NCI-H2081 (cell line): ENCODE measurements at regions not wholly inside any gene's neighbourhood (a gene's known extent, or its start where the extent isn't known, plus 50 kb on each side); places are given as distances from the start of the nearest gene placed in this dataset.

Source experiments
- DNase-seq, 2 experiments: peaks; one replicate each; lab custom pipeline; 2025; lab: John Stamatoyannopoulos, UW

- no peak for DNase-seq
These were observed 168.6 kb downstream of the SEMA6D start for GRCh38 chr15:47885920-47886319.

GRCh38 chr15:47887241-47887800, 170.0 kb downstream of the SEMA6D start:
- peak; percentile 30 to 67 for DNase-seq

- no peak for DNase-seq
These were observed 171.2 kb downstream of the SEMA6D start for GRCh38 chr15:47888385-47889100.

- no peak for DNase-seq
These were observed 173.3 kb downstream of the SEMA6D start for GRCh38 chr15:47890397-47891150.

GRCh38 chr15:47897525-47897924, 180.2 kb downstream of the SEMA6D start:
- no peak for DNase-seq

- DNase-seq = no peak
These were observed 183.4 kb downstream of the SEMA6D start for GRCh38 chr15:47900751-47901150.

GRCh38 chr15:47903368-47903767, 186.1 kb downstream of the SEMA6D start:
- DNase-seq = no peak

- DNase-seq = no peak
These were observed 191.2 kb downstream of the SEMA6D start for GRCh38 chr15:47908486-47908885.

GRCh38 chr15:47908950-47909670, 191.8 kb downstream of the SEMA6D start:
- no peak for DNase-seq

GRCh38 chr15:47912910-47913309, 195.6 kb downstream of the SEMA6D start:
- DNase-seq = peak in 1 of 2 experiments; percentile 7

- DNase-seq = no peak
These were observed 200.6 kb downstream of the SEMA6D start for GRCh38 chr15:47917881-47918280.

- no peak for DNase-seq
These were observed 201.6 kb downstream of the SEMA6D start for GRCh38 chr15:47918877-47919276.

- peak in 1 of 2 experiments; percentile 2 for DNase-seq
These were observed 196.4 kb upstream of the SLC24A5 start for GRCh38 chr15:47924381-47924780.

- peak; percentile 48 to 84 for DNase-seq
These were observed 191.5 kb upstream of the SLC24A5 start for GRCh38 chr15:47929138-47929803.

- DNase-seq = no peak
These were observed 188.5 kb upstream of the SLC24A5 start for GRCh38 chr15:47932261-47932660.

- DNase-seq = no peak
These were observed 187.7 kb upstream of the SLC24A5 start for GRCh38 chr15:47932951-47933641.

- no peak for DNase-seq
These were observed 186.9 kb upstream of the SLC24A5 start for GRCh38 chr15:47933865-47934264.

GRCh38 chr15:47934342-47934741, 186.4 kb upstream of the SLC24A5 start:
- no peak for DNase-seq

- DNase-seq = no peak
These were observed 183.0 kb upstream of the SLC24A5 start for GRCh38 chr15:47937834-47938233.

- no peak for DNase-seq
These were observed 176.0 kb upstream of the SLC24A5 start for GRCh38 chr15:47944637-47945288.
